ENCODE measurements at regions not wholly inside any gene's neighbourhood (a gene's known extent, or its start where the extent isn't known, plus 50 kb on each side); places are given as distances from the start of the nearest gene placed in this dataset.
"Not testable (repeated sequence)": the region's sequence is repeated elsewhere in the genome, so short reads cannot be mapped to it uniquely, and the experiment has no call there.

GRCh38 chr2:83323038-83323437, 1136.0 kb downstream of the SUCLG1 start:
- Mint-ChIP-seq H3K27me3 (no peaks in the 10 kb centered on the region), H3K4me3 (no peak overlapping the region), H3K4me1 (no peaks in the 10 kb centered on the region), H3K27ac (no peak overlapping the region), H3K9me3 (ENCODE audit: low read depth) (no peaks in the 10 kb centered on the region), H3K36me3 (ENCODE audit: low read depth) (no peaks in the 10 kb centered on the region)
- intact Hi-C loops (cut with DNase I, micrococcal nuclease), result no loop called here
- ATAC-seq (no peak), DNase-seq (no peak)
- CTCF ChIA-PET, result no interaction called here
- POLR2A ChIA-PET, result no interaction called here

GRCh38 chr2:83320053-83320452, 1139.0 kb downstream of the SUCLG1 start:
- ChIA-PET POLR2A (no interaction called here), CTCF (no interaction called here)
- Mint-ChIP-seq H3K27ac (no peak overlapping the region), H3K4me3 (no peak overlapping the region), H3K4me1 (no peaks in the 10 kb centered on the region), H3K9me3 (ENCODE audit: low read depth) (no peaks in the 10 kb centered on the region), H3K27me3 (no peaks in the 10 kb centered on the region), H3K36me3 (ENCODE audit: low read depth) (no peaks in the 10 kb centered on the region)
- intact Hi-C loops (cut with DNase I, micrococcal nuclease), result no loop called here
- ATAC-seq (no peak), DNase-seq (no peak)

- intact Hi-C loops (cut with DNase I, micrococcal nuclease), result no loop called here
- Mint-ChIP-seq H3K4me1 (no peaks in the 10 kb centered on the region), H3K9me3 (ENCODE audit: low read depth) (peaks cover 3% of the 10 kb centered on the region), H3K4me3 (no peak overlapping the region), H3K27ac (no peak overlapping the region), H3K36me3 (ENCODE audit: low read depth) (no peaks in the 10 kb centered on the region), H3K27me3 (no peaks in the 10 kb centered on the region)
- CTCF ChIA-PET, result no interaction called here
- POLR2A ChIA-PET, result no interaction called here
- ATAC-seq (no peak), DNase-seq (no peak)
Measured at GRCh38 chr2:83305758-83306378, 1153.2 kb downstream of the SUCLG1 start.

- no peak overlapping the region for H3K27ac Mint-ChIP-seq
- ChIA-PET POLR2A (no interaction called here), CTCF (no interaction called here)
- intact Hi-C loops (cut with DNase I, micrococcal nuclease), result no loop called here
- DNase-seq (no peak), ATAC-seq (no peak)
- no peaks in the 10 kb centered on the region for H3K27me3 Mint-ChIP-seq
- peaks cover 6% of the 10 kb centered on the region for H3K9me3 Mint-ChIP-seq (ENCODE audit: low read depth)
- no peaks in the 10 kb centered on the region for H3K4me1 Mint-ChIP-seq
- H3K36me3 Mint-ChIP-seq (ENCODE audit: low read depth), result no peaks in the 10 kb centered on the region
- no peak overlapping the region for H3K4me3 Mint-ChIP-seq
Measured at GRCh38 chr2:83291083-83291482, 1168.0 kb downstream of the SUCLG1 start.

- Mint-ChIP-seq H3K4me3 (no peak overlapping the region), H3K36me3 (ENCODE audit: low read depth) (no peaks in the 10 kb centered on the region), H3K27me3 (no peaks in the 10 kb centered on the region), H3K9me3 (ENCODE audit: low read depth) (peaks cover 3% of the 10 kb centered on the region), H3K27ac (no peak overlapping the region), H3K4me1 (no peaks in the 10 kb centered on the region)
- POLR2A ChIA-PET, result no interaction called here
- ATAC-seq, result no peak
- DNase-seq, result no peak
- intact Hi-C loops (cut with DNase I, micrococcal nuclease), result no loop called here
- CTCF ChIA-PET, result no interaction called here
Measured at GRCh38 chr2:83282841-83283240, 1176.2 kb downstream of the SUCLG1 start.

GRCh38 chr2:83282043-83282795, 1176.9 kb downstream of the SUCLG1 start:
- ChIA-PET CTCF (no interaction called here), POLR2A (no interaction called here)
- intact Hi-C loops (cut with DNase I, micrococcal nuclease), result no loop called here
- no peak for ATAC-seq
- Mint-ChIP-seq H3K36me3 (ENCODE audit: low read depth) (no peaks in the 10 kb centered on the region), H3K9me3 (ENCODE audit: low read depth) (peaks cover 4% of the 10 kb centered on the region), H3K27me3 (no peaks in the 10 kb centered on the region), H3K4me1 (no peaks in the 10 kb centered on the region), H3K4me3 (no peak overlapping the region), H3K27ac (no peak overlapping the region)
- no peak for DNase-seq

GRCh38 chr2:83280391-83280790, 1178.7 kb downstream of the SUCLG1 start:
- Mint-ChIP-seq H3K4me3 (no peak overlapping the region), H3K4me1 (no peaks in the 10 kb centered on the region), H3K9me3 (ENCODE audit: low read depth) (peaks cover 4% of the 10 kb centered on the region), H3K36me3 (ENCODE audit: low read depth) (no peaks in the 10 kb centered on the region), H3K27me3 (no peaks in the 10 kb centered on the region), H3K27ac (no peak overlapping the region)
- ChIA-PET CTCF (no interaction called here), POLR2A (no interaction called here)
- ATAC-seq, result no peak
- no peak for DNase-seq
- intact Hi-C loops (cut with DNase I, micrococcal nuclease), result no loop called here

GRCh38 chr2:83273322-83273721, 1185.8 kb downstream of the SUCLG1 start:
- H3K27ac Mint-ChIP-seq, result no peak overlapping the region
- ATAC-seq, result no peak
- no peak overlapping the region for H3K4me3 Mint-ChIP-seq
- intact Hi-C loops (cut with DNase I, micrococcal nuclease), result no loop called here
- POLR2A ChIA-PET, result no interaction called here
- H3K4me1 Mint-ChIP-seq, result no peaks in the 10 kb centered on the region
- no peaks in the 10 kb centered on the region for H3K27me3 Mint-ChIP-seq
- no peaks in the 10 kb centered on the region for H3K36me3 Mint-ChIP-seq (ENCODE audit: low read depth)
- DNase-seq, result no peak
- H3K9me3 Mint-ChIP-seq (ENCODE audit: low read depth), result peaks cover 2% of the 10 kb centered on the region
- CTCF ChIA-PET, result no interaction called here

GRCh38 chr2:83261591-83262136, 1197.4 kb downstream of the SUCLG1 start:
- Mint-ChIP-seq H3K36me3 (ENCODE audit: low read depth) (no peaks in the 10 kb centered on the region), H3K27ac (no peak overlapping the region), H3K9me3 (ENCODE audit: low read depth) (peaks cover 5% of the 10 kb centered on the region), H3K4me3 (no peak overlapping the region), H3K4me1 (no peaks in the 10 kb centered on the region), H3K27me3 (no peaks in the 10 kb centered on the region)
- ChIA-PET CTCF (no interaction called here), POLR2A (no interaction called here)
- DNase-seq (no peak), ATAC-seq (no peak)
- intact Hi-C loops (cut with DNase I, micrococcal nuclease), result no loop called here

- H3K4me3 Mint-ChIP-seq, result no peak overlapping the region
- no peaks in the 10 kb centered on the region for H3K4me1 Mint-ChIP-seq
- no peaks in the 10 kb centered on the region for H3K36me3 Mint-ChIP-seq (ENCODE audit: low read depth)
- no peaks in the 10 kb centered on the region for H3K27me3 Mint-ChIP-seq
- CTCF ChIA-PET, result no interaction called here
- H3K27ac Mint-ChIP-seq, result no peak overlapping the region
- no peak for DNase-seq
- ATAC-seq, result no peak
- intact Hi-C loops (cut with DNase I, micrococcal nuclease), result no loop called here
- peaks cover 6% of the 10 kb centered on the region for H3K9me3 Mint-ChIP-seq (ENCODE audit: low read depth)
- POLR2A ChIA-PET, result no interaction called here
Measured at GRCh38 chr2:83253848-83254247, 1205.2 kb downstream of the SUCLG1 start.

GRCh38 chr2:83251321-83251872, 1207.7 kb downstream of the SUCLG1 start:
- H3K27ac Mint-ChIP-seq, result no peak overlapping the region
- POLR2A ChIA-PET, result no interaction called here
- ATAC-seq, result no peak
- no peaks in the 10 kb centered on the region for H3K4me1 Mint-ChIP-seq
- CTCF ChIA-PET, result no interaction called here
- intact Hi-C loops (cut with DNase I, micrococcal nuclease), result no loop called here
- H3K4me3 Mint-ChIP-seq, result no peak overlapping the region
- peaks cover 10% of the 10 kb centered on the region for H3K9me3 Mint-ChIP-seq (ENCODE audit: low read depth)
- H3K27me3 Mint-ChIP-seq, result no peaks in the 10 kb centered on the region
- H3K36me3 Mint-ChIP-seq (ENCODE audit: low read depth), result no peaks in the 10 kb centered on the region
- DNase-seq, result no peak

GRCh38 chr2:83245806-83246537, 1213.1 kb downstream of the SUCLG1 start:
- DNase-seq; CTCF ChIA-PET; intact Hi-C loops (cut with DNase I, micrococcal nuclease); H3K9me3 Mint-ChIP-seq (ENCODE audit: low read depth); H3K4me3 Mint-ChIP-seq; H3K36me3 Mint-ChIP-seq (ENCODE audit: low read depth); POLR2A ChIA-PET; ATAC-seq; H3K27me3 Mint-ChIP-seq; H3K4me1 Mint-ChIP-seq; H3K27ac Mint-ChIP-seq: not testable (repeated sequence)

Data from activated CD4-positive, alpha-beta T cell treated with anti-CD3 and anti-CD28 coated beads for 36 hours (primary cell).